Testis (tissue), 2 donors: ENCODE measurements at regions not wholly inside any gene's neighbourhood (a gene's known extent, or its start where the extent isn't known, plus 50 kb on each side); places are given as distances from the start of the nearest gene placed in this dataset.

Experiments used
- DNase-seq: peaks from one replicate; pipeline ENCODE4 v3.0.0-alpha.2; 2019
- H3K27ac ChIP-seq, 2 donors: fragments of 200-600 bp; sonication (generic); one replicate each; pipeline ENCODE4 v1.5.1; 2019
- H3K27me3 ChIP-seq: fragments of 200-600 bp; sonication (generic); one replicate; pipeline ENCODE4 v1.5.1; 2019
- H3K36me3 ChIP-seq: fragments of 200-600 bp; sonication (generic); one replicate; pipeline ENCODE4 v1.5.1; 2017; ENCODE audit warnings: low read depth; ENCODE audit errors: missing control alignments
- H3K4me1 ChIP-seq: fragments of 200-600 bp; sonication (generic); one replicate; pipeline ENCODE4 v1.5.1; 2019
- H3K4me3 ChIP-seq, 2 donors: fragments of 200-600 bp; sonication (generic); one replicate each; pipeline ENCODE4 v1.5.1; 2017 to 2019
- H3K9me3 ChIP-seq: fragments of 200-600 bp; sonication (generic); one replicate; pipeline ENCODE4 v1.5.1; 2017
- POLR2A ChIP-seq: fragments of 450-650 bp; IDR thresholded peaks from one replicate; pipeline ENCODE4 v1.6.1; 2017; ENCODE audit warnings: antibody characterized with exemption, mild to moderate bottlenecking, moderate library complexity
- WGBS, 2 donors: methylation state at CpG; one replicate each; pipeline ENCODE4 v1.1.5; 2018; 5-methylcytosine and 5-hydroxymethylcytosine counted together
- intact Hi-C: fragments of 100-400 bp; cut with DNase I; formaldehyde crosslinking; loops from one replicate; pipeline ENCODE4 v1.15.1; 2023; ENCODE audit warnings: low total_unique reads
- TF ChIP-seq, protein P1 (sequence below), 3 experiments: fragments of 450-650 bp in 2 of 3; fragments of 200-600 bp in 1 of 3; sonication (generic) in 1 of 3; IDR thresholded peaks; one replicate each; pipeline ENCODE4 v1.5.1; 2016 to 2019; ENCODE audit warnings: antibody characterized with exemption in 3 of 3, mild to moderate bottlenecking in 2 of 3, moderate library complexity in 1 of 3

DNA sequence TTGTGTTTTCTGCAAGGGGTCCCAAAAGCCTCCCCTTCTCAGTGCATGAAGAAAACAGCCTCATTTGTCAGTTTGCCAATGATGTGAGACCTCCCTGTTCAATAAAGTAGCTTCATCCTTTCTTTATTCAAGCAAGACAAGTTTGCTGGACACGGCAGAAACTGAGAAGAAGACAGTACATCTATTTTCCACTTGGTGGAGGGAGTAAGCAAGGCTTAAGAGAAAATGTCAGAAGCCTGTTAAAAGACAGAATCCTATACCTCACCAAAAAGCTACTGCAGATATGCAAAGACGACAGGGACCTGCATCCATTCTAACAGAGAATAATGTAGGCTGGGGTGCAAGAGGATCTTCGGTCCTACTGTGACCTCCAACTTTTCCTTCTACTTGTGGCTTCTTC is 506.8 kb upstream of the VRK2 start:
- no peak for DNase-seq
- WGBS, 2 donors = 74 to 85% methylated on average over 3 of the region's 3 CpGs
- TF ChIP-seq POLR2A = no peak
- TF ChIP-seq, protein P1, sequence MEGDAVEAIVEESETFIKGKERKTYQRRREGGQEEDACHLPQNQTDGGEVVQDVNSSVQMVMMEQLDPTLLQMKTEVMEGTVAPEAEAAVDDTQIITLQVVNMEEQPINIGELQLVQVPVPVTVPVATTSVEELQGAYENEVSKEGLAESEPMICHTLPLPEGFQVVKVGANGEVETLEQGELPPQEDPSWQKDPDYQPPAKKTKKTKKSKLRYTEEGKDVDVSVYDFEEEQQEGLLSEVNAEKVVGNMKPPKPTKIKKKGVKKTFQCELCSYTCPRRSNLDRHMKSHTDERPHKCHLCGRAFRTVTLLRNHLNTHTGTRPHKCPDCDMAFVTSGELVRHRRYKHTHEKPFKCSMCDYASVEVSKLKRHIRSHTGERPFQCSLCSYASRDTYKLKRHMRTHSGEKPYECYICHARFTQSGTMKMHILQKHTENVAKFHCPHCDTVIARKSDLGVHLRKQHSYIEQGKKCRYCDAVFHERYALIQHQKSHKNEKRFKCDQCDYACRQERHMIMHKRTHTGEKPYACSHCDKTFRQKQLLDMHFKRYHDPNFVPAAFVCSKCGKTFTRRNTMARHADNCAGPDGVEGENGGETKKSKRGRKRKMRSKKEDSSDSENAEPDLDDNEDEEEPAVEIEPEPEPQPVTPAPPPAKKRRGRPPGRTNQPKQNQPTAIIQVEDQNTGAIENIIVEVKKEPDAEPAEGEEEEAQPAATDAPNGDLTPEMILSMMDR (IDR thresholded peaks at IDR 0.05) = no peak
- intact Hi-C loops = no loop called here
- Histone ChIP-seq H3K4me3 (no peak overlapping the region), H3K9me3 (no peaks in the 10 kb centered on the region), H3K4me1 (no peaks in the 10 kb centered on the region), H3K36me3 (no peaks in the 10 kb centered on the region), H3K27ac (no peak overlapping the region), H3K27me3 (no peaks in the 10 kb centered on the region)

DNA sequence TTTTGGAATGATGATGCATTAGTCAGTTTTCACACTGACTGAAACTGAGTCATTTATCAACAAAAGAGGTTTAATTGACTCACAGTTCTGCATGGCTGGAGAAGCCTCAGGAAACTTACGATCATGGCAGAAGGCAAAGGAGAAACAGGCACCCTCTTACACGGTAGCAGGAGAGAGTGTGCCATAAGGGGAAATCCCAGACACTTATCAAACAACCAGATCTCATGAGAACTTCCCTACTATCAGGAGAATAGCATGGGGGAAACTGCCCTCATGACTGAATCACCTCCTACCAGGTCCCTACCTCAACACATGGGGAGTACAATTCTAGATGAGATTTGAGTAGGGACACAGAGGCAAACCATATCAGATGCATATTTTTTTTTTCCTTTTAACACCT is 504.5 kb upstream of the VRK2 start:
- no peaks in the 10 kb centered on the region for H3K9me3 ChIP-seq
- intact Hi-C loops = no loop called here
- H3K4me3 ChIP-seq = no peak overlapping the region
- TF ChIP-seq, protein P1 (IDR thresholded peaks at IDR 0.05) = no peak
- no peak for TF ChIP-seq POLR2A
- DNase-seq = no peak
- H3K27ac ChIP-seq = no peak overlapping the region
- WGBS, 2 donors = 66 to 67% methylated on average over 2 of the region's 2 CpGs
- H3K4me1 ChIP-seq = no peaks in the 10 kb centered on the region
- no peaks in the 10 kb centered on the region for H3K27me3 ChIP-seq
- H3K36me3 ChIP-seq = no peaks in the 10 kb centered on the region

DNA sequence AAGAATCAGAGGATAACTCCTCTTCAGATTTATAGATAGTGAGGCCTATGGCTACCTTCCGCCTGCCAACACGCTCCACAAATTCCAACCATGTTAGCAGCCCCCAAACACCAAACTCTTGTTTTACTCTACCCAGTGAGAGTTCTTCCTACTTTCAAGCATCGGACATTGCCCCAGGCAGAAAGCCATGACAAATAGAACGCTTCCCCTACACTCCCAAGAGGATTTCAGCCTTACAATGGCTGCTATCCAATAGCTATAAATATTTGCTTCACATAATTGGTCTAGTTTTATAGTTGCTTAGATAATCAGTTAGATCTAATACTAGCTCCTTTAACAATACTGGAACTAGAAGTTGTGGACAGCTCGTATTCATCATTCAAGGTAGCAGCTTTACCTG is 503.4 kb upstream of the VRK2 start:
- 88 to 91% methylated on average over 5 of the region's 5 CpGs for WGBS, 2 donors
- no peak for DNase-seq
- Histone ChIP-seq H3K36me3 (no peaks in the 10 kb centered on the region), H3K27ac (no peak overlapping the region), H3K4me3 (no peak overlapping the region), H3K4me1 (no peaks in the 10 kb centered on the region), H3K27me3 (no peaks in the 10 kb centered on the region), H3K9me3 (no peaks in the 10 kb centered on the region)
- TF ChIP-seq, protein P1 (IDR thresholded peaks at IDR 0.05) = no peak
- no peak for TF ChIP-seq POLR2A
- intact Hi-C loops = no loop called here

DNA sequence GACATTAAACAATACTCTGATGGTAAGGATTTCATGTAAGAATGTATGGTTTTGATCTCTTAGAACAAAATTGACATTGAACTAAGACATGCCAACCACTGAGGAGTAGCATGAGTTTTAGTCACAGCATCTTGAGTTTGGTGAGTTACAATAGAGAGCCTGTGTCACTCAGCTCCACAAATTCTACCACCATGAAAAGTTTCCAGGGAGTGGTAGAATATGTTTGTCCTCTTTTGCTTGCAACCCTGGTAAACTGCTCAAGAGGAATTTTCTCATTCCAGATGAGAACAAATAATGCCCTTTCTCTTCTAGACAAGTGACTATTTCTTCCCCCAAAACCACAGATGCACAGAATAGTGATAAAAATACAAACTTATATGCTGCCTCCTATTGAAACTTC is 502.0 kb upstream of the VRK2 start:
- Histone ChIP-seq H3K4me3 (no peak overlapping the region), H3K36me3 (no peaks in the 10 kb centered on the region), H3K27me3 (no peaks in the 10 kb centered on the region), H3K4me1 (no peaks in the 10 kb centered on the region), H3K9me3 (no peaks in the 10 kb centered on the region), H3K27ac (no peak overlapping the region)
- intact Hi-C loops = no loop called here
- DNase-seq = no peak
- TF ChIP-seq, protein P1 (IDR thresholded peaks at IDR 0.05) = no peak
- TF ChIP-seq POLR2A = no peak

DNA sequence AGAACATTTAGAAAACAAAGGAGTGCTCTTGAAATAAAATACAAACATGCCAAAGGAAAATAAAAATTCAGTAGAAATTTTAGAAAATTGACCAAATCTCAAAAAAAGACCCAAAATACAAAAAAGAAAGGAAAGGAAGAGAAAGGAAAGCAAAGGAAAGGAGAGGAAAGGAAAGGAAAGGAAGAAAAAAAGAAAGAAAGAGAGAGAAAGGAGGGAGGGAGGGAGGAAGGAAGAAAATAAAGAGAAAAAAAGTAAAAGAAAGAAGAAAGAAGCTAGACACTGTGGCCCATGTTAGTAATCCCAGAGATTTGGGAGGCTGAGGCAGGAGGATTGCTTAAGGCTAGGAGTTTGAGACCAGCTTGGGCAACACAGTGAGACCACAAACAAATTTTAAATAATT is 500.1 kb upstream of the VRK2 start:
- Histone ChIP-seq H3K27me3 (no peaks in the 10 kb centered on the region), H3K4me1 (no peaks in the 10 kb centered on the region), H3K27ac (no peak overlapping the region), H3K36me3 (no peaks in the 10 kb centered on the region), H3K4me3 (no peak overlapping the region), H3K9me3 (no peaks in the 10 kb centered on the region)
- no peak for TF ChIP-seq POLR2A
- intact Hi-C loops = no loop called here
- no peak for DNase-seq
